IPS-20b (cell line): ENCODE measurements at regions not wholly inside any gene's neighbourhood (a gene's known extent, or its start where the extent isn't known, plus 50 kb on each side); places are given as distances from the start of the nearest gene placed in this dataset.

Source experiments
- H3K27ac ChIP-seq: one replicate; pipeline ENCODE4 v1.5.1; 2013; ENCODE audit warnings: low read length
- H3K27me3 ChIP-seq: 2 replicates; pipeline ENCODE4 v1.6.1; 2013; ENCODE audit warnings: mild to moderate bottlenecking, low read length, inconsistent platforms; ENCODE audit not compliant: insufficient read depth
- H3K36me3 ChIP-seq: 2 replicates; pipeline ENCODE4 v1.6.1; 2013; ENCODE audit warnings: low read depth, mild to moderate bottlenecking, inconsistent platforms, low read length, moderate library complexity; ENCODE audit not compliant: insufficient read depth
- H3K4me1 ChIP-seq: 2 replicates; pipeline ENCODE4 v1.6.1; 2013; ENCODE audit warnings: mild to moderate bottlenecking, control low read depth, inconsistent platforms, low read length, moderate library complexity; ENCODE audit not compliant: insufficient read depth
- H3K4me3 ChIP-seq: 2 replicates; pipeline ENCODE4 v1.5.1; 2013; ENCODE audit warnings: mild to moderate bottlenecking, low read length, inconsistent platforms
- H3K9ac ChIP-seq: 2 replicates; pipeline ENCODE4 v1.6.1; 2013; ENCODE audit warnings: low read depth, mild to moderate bottlenecking, inconsistent platforms, low read length, moderate library complexity
- H3K9me3 ChIP-seq: 2 replicates; pipeline ENCODE4 v1.6.1; 2013; ENCODE audit warnings: mild to moderate bottlenecking, low read depth, low read length, inconsistent platforms; ENCODE audit not compliant: insufficient read depth

DNA sequence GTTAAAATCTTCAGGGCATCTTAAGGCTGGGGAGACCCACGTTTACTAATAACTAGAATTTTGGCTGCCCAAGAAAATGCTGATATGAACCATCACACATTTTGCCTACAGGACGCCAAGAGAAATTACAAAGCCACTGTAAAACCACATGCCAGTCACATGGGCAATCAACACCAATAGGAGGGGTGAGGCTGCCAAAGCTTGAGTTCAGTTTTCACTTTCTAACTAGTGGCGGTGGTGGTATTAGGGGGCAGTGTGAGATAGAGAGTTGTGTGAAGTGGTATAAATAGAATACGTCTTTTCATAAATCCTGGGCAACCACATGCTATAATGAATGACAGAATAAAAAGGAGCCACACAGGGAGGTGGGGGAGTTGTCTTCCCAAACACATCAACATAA is 147.3 kb downstream of the WNT5A start:
- no peak overlapping the region for H3K4me3 ChIP-seq
- no peak overlapping the region for H3K27ac ChIP-seq
- no peaks in the 10 kb centered on the region for H3K36me3 ChIP-seq
- H3K4me1 ChIP-seq: no peaks in the 10 kb centered on the region
- no peaks in the 10 kb centered on the region for H3K27me3 ChIP-seq
- H3K9ac ChIP-seq: no peak overlapping the region
- no peaks in the 10 kb centered on the region for H3K9me3 ChIP-seq

DNA sequence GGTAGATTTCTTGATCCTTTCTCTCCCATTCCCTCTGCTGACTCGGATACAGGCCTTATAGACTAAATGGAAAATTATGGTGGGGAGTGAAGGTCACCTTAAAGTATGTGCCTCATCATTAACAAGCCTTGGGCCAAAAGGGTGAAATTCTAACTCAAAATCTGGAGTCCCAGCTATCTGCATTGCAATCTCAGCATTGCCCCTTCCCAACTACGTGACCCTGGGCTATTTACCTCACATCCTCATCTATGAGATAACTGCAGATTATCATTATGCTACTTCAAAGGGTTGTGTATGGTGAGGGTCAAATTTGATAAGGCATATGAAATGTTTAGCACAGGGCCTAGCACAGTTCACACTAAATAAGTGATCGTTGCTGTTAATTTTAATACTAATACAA is 147.7 kb downstream of the WNT5A start:
- Histone ChIP-seq H3K4me3 (no peak overlapping the region), H3K9ac (no peak overlapping the region), H3K4me1 (no peaks in the 10 kb centered on the region), H3K36me3 (no peaks in the 10 kb centered on the region), H3K27me3 (no peaks in the 10 kb centered on the region), H3K27ac (no peak overlapping the region), H3K9me3 (no peaks in the 10 kb centered on the region)

DNA sequence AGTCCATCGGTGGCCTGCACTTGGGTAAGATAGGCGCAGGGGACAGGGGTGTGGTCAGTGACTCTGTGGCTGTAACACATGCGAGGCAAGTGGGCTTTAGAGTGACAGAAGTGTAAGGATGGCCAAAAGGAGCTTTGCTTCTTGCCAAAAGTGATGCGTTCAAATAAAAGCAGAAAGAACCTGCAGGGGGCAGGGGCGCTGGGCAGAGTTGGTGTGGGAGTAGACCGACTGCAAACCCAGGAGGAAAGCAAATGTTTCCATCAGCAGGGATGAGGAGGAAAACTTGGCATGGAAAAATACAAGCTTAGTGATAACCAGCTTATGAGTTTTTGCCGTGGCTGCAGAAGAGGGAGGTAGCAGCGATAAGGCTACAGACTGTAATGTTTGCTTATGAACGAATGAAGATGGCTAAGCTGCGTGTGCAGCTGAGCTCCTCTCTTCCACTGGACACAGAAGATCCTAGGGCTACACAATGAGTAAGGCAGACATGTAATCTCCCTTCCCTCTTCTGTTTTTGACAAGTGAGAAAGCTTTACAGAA is 149.4 kb downstream of the WNT5A start:
- Histone ChIP-seq H3K9me3 (no peaks in the 10 kb centered on the region), H3K4me1 (no peaks in the 10 kb centered on the region), H3K36me3 (no peaks in the 10 kb centered on the region), H3K27ac (no peak overlapping the region), H3K9ac (no peak overlapping the region), H3K27me3 (no peaks in the 10 kb centered on the region), H3K4me3 (no peak overlapping the region)

DNA sequence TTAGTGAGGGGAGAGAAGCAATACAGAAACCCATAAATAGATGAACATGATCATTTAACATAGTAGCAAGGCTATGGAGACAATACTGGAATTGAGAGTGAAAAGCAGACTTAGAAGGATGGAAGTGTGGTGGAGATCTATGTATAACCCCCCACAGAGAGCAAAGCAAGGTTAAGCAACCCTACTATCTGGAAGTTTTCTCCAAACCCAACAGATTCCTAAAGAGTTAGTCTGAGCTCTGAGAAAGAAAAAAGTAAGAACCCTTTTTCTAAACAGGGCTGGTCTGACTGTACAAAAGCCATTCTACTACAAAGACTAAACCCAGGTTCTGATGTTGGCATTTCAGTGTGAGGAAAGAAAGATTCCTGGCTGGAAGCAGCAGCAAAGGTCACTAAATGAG is 153.2 kb downstream of the WNT5A start:
- Histone ChIP-seq H3K4me3 (no peak overlapping the region), H3K27me3 (no peaks in the 10 kb centered on the region), H3K27ac (no peak overlapping the region), H3K36me3 (no peaks in the 10 kb centered on the region), H3K9me3 (no peaks in the 10 kb centered on the region), H3K4me1 (0 out of 2 replicates have a peak, but pooled peaks cover 4% of the 10 kb centered on the region), H3K9ac (no peak overlapping the region)

DNA sequence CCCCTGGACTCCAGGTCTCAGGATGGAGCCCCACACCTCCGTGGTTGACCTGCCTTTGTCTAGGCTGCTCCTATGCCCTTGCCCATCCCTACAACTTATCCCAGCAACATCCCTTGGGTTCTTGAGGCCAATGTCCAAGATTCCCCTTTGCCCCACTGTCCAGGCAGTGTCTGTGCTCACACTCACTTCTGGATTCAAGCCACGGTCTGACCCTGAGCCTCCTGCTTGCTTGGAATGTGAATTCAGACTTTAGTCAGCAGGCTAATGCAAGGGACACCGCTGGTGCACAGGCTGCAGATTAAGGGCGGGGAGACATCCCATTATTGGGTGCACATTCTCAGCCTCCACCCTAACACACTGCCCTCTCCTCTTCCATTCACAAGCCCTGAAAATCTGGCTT is 154.1 kb downstream of the WNT5A start:
- no peak overlapping the region for H3K4me3 ChIP-seq
- no peaks in the 10 kb centered on the region for H3K9me3 ChIP-seq
- H3K9ac ChIP-seq: no peak overlapping the region
- no peaks in the 10 kb centered on the region for H3K36me3 ChIP-seq
- no peaks in the 10 kb centered on the region for H3K27me3 ChIP-seq
- H3K27ac ChIP-seq: no peak overlapping the region
- 0 out of 2 replicates have a peak, but pooled peaks cover 4% of the 10 kb centered on the region for H3K4me1 ChIP-seq

DNA sequence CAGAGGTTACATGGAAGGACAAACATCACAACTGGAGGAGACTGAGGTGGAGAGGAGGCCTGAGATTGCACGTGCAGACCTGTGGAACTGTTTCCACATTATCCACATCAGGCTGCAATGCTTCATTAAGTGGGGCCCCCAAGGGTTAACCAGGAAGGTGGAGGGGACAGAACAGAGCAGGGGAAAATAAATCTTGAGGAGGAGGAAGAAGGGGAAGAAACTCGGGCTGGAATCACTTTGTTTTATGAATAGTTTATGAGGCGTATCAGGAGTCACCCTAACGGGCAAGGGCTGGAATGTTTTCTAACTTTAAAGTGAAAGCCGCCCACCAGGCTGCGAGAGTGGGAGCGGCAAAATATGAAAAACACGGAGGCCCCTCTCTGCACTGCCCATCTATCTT is 154.9 kb downstream of the WNT5A start:
- Histone ChIP-seq H3K27me3 (no peaks in the 10 kb centered on the region), H3K4me3 (no peak overlapping the region), H3K9me3 (no peaks in the 10 kb centered on the region), H3K36me3 (no peaks in the 10 kb centered on the region), H3K9ac (no peak overlapping the region), H3K4me1 (0 out of 2 replicates have a peak, but pooled peaks cover 4% of the 10 kb centered on the region), H3K27ac (no peak overlapping the region)

DNA sequence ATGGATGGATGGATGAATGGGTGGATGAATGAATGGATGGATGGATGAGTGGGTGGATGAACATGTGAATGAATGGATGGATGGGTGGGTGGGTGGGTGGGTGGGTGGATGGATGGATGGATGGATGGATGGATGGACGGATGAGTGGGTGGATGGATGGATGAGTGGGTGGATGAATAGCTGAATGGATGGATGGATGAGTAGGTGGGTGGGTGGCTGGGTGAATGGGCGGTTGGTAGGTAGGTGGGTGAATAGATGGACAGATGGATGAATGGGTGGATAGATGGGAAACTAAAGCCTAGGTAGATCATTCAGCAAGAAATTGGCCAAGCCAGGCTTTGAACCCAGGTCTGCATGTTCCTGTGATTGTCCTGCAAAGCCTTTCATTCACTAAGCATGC is 155.6 kb downstream of the WNT5A start:
- no peak overlapping the region for H3K27ac ChIP-seq

DNA sequence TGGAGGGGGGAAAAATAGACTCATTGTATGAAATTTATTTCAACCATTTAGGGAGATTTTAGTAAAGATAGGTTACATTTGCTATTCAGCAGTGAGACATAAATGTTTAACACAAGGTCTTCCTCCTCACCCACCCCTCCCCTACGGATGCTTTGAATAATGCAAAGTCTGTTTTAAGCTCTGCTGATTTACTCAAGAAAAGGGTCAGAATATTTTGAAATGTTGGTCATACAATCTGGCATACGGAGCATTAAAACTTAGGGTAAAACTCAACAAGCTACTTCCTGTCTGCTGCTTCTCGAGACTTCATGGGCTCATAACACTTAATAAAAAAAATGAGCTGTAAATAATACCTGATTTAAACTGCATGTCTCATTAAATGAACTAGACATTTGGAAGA is 156.3 kb downstream of the WNT5A start:
- H3K4me3 ChIP-seq: no peak overlapping the region
- H3K9me3 ChIP-seq: no peaks in the 10 kb centered on the region
- H3K9ac ChIP-seq: no peak overlapping the region
- 0 out of 2 replicates have a peak, but pooled peaks cover 4% of the 10 kb centered on the region for H3K4me1 ChIP-seq
- no peaks in the 10 kb centered on the region for H3K36me3 ChIP-seq
- H3K27ac ChIP-seq: no peak overlapping the region
- no peaks in the 10 kb centered on the region for H3K27me3 ChIP-seq

More for the DNA sequence above, 155.6 kb downstream of the WNT5A start:
- no peaks in the 10 kb centered on the region for H3K9me3 ChIP-seq
- 0 out of 2 replicates have a peak, but pooled peaks cover 4% of the 10 kb centered on the region for H3K4me1 ChIP-seq
- no peaks in the 10 kb centered on the region for H3K36me3 ChIP-seq
- H3K4me3 ChIP-seq: no peak overlapping the region
- no peaks in the 10 kb centered on the region for H3K27me3 ChIP-seq
- no peak overlapping the region for H3K9ac ChIP-seq

DNA sequence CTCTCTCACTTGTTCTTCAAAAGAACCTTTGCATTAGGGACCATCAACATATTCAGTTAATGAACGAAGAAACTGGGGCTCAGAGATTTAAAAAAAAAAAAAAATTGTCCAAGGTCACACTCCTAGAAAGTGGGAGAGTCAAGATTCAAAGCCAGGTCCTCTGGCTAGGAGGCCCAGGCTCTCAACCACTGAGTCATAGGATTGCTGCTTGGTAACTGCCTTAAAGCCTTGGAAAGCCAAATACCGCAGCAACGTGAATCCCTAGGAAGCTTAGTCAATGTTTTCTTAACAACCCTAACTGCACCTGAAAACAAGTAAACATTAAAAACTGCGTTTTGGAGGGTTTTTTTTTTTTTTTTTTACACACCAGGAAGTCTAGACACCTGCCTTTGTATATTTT is 156.8 kb downstream of the WNT5A start:
- Histone ChIP-seq H3K9me3 (no peaks in the 10 kb centered on the region), H3K9ac (no peak overlapping the region), H3K4me3 (no peak overlapping the region), H3K27me3 (no peaks in the 10 kb centered on the region), H3K4me1 (0 out of 2 replicates have a peak, but pooled peaks cover 4% of the 10 kb centered on the region), H3K27ac (no peak overlapping the region), H3K36me3 (no peaks in the 10 kb centered on the region)

DNA sequence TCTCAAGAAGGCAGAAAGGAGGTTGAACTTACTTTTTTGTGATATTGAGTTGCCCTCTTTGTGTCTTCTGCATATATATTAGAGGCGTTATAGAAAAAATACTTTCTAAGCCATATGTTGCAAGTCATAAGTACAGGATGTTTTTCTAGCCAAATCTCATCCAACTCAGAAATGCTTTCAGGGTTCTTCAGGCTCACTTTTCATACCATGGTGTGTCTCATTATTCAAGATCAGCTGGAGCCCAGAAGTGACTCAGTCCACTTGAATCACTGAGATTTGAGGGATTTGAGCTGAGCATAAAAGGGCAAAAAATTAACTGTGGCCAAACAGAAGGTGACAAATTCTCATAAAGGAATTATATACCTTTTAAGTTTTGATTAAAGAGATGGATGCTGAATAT is 157.3 kb downstream of the WNT5A start:
- no peaks in the 10 kb centered on the region for H3K27me3 ChIP-seq
- no peaks in the 10 kb centered on the region for H3K9me3 ChIP-seq
- no peak overlapping the region for H3K27ac ChIP-seq
- H3K4me1 ChIP-seq: 0 out of 2 replicates have a peak, but pooled peaks cover 4% of the 10 kb centered on the region
- no peaks in the 10 kb centered on the region for H3K36me3 ChIP-seq
- H3K4me3 ChIP-seq: no peak overlapping the region
- no peak overlapping the region for H3K9ac ChIP-seq

DNA sequence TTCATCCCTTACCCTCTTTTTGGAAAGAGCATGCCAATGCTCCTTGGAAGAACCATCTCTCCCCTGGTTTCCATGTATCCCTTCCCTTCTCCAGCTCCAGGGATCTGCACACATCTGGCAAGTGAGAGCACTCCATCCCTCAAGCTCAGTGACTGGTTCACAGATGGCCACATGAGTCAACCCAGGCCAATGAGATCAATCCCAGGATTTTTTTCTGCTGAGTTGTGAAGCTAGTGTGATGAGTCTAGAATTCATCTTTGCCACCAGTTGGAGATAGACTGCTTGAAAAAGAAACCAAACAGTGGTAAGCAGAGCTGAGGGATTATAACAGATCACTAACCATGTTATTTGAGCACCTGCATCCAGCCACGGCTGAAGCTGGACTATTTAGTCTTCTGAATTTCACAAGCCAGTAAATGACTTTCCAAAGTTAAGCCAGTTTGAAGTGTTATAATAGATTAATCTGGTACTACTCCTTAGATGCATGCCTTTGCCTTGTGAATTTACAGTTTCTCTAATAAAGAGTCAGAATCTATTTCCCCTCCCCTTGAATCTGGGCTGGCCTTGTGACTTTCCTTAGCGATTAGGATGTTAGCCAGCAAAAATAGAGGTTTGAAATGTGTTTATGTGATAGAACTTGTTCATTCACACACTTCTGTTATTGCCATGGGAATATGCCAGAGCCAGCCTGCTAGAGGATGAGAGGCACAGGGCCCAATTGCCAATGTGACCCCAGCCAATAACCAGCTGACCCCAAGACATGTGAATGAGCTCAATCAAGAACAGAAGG is 159.8 kb downstream of the WNT5A start:
- no peaks in the 10 kb centered on the region for H3K9me3 ChIP-seq
- no peak overlapping the region for H3K9ac ChIP-seq
- no peak overlapping the region for H3K27ac ChIP-seq
- H3K27me3 ChIP-seq: no peaks in the 10 kb centered on the region
- 0 out of 2 replicates have a peak, but pooled peaks cover 4% of the 10 kb centered on the region for H3K4me1 ChIP-seq
- no peak overlapping the region for H3K4me3 ChIP-seq
- H3K36me3 ChIP-seq: no peaks in the 10 kb centered on the region

DNA sequence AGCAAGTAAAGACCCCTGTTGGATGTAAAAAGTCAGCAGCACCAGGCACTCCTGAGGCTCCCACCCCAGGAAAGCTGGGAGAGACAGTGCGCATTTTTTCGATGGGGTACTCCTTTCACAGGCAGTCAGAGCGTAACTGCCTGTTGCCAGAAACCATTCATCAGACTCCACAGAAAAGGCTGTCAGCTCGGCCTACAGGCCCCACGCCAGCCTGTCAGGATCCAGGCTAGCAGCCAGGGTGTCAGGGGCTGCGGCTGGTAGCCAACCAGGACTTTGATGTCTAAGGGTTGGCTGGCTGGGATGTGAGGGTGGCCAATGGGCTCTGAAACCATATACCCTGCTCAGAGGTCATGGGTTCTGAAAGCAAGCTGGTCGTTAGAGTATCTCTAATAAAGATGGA is 164.5 kb downstream of the WNT5A start:
- no peaks in the 10 kb centered on the region for H3K36me3 ChIP-seq
- no peak overlapping the region for H3K4me3 ChIP-seq
- no peaks in the 10 kb centered on the region for H3K4me1 ChIP-seq
- no peak overlapping the region for H3K9ac ChIP-seq
- H3K27me3 ChIP-seq: no peaks in the 10 kb centered on the region
- H3K9me3 ChIP-seq: no peaks in the 10 kb centered on the region
- no peak overlapping the region for H3K27ac ChIP-seq
